ENCODE measurements at regions not wholly inside any gene's neighbourhood (a gene's known extent, or its start where the extent isn't known, plus 50 kb on each side); places are given as distances from the start of the nearest gene placed in this dataset.

DNA sequence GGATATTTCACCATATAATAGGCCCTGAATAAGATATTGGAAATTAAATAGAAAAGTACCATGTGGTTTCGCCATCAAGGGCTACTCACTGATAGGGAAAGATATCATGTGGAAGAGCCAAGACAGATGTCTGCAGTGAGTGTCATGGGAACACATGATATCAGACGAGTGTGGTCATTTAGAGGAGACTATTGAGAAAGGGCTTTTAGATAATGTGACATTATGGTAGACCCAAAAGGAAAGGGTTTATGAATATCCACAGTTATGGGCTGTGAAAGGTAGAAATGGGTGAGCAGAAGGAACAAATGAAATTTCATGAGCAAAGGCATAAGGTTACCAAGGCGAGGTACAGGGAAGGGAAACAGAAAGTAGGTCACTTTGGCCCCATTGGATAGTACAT, 182.3 kb upstream of the PRSS16 start:
- TF ChIP-seq EZH2 (IDR thresholded peaks at IDR 0.05; ENCODE audit: borderline replicate concordance, insufficient read depth, low read length, poor library complexity, severe bottlenecking) = no peak
- TF ChIP-seq, protein P1, sequence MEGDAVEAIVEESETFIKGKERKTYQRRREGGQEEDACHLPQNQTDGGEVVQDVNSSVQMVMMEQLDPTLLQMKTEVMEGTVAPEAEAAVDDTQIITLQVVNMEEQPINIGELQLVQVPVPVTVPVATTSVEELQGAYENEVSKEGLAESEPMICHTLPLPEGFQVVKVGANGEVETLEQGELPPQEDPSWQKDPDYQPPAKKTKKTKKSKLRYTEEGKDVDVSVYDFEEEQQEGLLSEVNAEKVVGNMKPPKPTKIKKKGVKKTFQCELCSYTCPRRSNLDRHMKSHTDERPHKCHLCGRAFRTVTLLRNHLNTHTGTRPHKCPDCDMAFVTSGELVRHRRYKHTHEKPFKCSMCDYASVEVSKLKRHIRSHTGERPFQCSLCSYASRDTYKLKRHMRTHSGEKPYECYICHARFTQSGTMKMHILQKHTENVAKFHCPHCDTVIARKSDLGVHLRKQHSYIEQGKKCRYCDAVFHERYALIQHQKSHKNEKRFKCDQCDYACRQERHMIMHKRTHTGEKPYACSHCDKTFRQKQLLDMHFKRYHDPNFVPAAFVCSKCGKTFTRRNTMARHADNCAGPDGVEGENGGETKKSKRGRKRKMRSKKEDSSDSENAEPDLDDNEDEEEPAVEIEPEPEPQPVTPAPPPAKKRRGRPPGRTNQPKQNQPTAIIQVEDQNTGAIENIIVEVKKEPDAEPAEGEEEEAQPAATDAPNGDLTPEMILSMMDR (IDR thresholded peaks at IDR 0.05; ENCODE audit: poor library complexity, severe bottlenecking) = no peak
- TF ChIP-seq, protein P2, sequence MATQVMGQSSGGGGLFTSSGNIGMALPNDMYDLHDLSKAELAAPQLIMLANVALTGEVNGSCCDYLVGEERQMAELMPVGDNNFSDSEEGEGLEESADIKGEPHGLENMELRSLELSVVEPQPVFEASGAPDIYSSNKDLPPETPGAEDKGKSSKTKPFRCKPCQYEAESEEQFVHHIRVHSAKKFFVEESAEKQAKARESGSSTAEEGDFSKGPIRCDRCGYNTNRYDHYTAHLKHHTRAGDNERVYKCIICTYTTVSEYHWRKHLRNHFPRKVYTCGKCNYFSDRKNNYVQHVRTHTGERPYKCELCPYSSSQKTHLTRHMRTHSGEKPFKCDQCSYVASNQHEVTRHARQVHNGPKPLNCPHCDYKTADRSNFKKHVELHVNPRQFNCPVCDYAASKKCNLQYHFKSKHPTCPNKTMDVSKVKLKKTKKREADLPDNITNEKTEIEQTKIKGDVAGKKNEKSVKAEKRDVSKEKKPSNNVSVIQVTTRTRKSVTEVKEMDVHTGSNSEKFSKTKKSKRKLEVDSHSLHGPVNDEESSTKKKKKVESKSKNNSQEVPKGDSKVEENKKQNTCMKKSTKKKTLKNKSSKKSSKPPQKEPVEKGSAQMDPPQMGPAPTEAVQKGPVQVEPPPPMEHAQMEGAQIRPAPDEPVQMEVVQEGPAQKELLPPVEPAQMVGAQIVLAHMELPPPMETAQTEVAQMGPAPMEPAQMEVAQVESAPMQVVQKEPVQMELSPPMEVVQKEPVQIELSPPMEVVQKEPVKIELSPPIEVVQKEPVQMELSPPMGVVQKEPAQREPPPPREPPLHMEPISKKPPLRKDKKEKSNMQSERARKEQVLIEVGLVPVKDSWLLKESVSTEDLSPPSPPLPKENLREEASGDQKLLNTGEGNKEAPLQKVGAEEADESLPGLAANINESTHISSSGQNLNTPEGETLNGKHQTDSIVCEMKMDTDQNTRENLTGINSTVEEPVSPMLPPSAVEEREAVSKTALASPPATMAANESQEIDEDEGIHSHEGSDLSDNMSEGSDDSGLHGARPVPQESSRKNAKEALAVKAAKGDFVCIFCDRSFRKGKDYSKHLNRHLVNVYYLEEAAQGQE (IDR thresholded peaks at IDR 0.05; ENCODE audit: borderline replicate concordance) = no peak
- TF ChIP-seq EP300 (conservative IDR thresholded peaks at IDR 0.05; ENCODE audit: poor library complexity, severe bottlenecking) = no peak
